ENCODE measurements at regions not wholly inside any gene's neighbourhood (a gene's known extent, or its start where the extent isn't known, plus 50 kb on each side); places are given as distances from the start of the nearest gene placed in this dataset.

DNA sequence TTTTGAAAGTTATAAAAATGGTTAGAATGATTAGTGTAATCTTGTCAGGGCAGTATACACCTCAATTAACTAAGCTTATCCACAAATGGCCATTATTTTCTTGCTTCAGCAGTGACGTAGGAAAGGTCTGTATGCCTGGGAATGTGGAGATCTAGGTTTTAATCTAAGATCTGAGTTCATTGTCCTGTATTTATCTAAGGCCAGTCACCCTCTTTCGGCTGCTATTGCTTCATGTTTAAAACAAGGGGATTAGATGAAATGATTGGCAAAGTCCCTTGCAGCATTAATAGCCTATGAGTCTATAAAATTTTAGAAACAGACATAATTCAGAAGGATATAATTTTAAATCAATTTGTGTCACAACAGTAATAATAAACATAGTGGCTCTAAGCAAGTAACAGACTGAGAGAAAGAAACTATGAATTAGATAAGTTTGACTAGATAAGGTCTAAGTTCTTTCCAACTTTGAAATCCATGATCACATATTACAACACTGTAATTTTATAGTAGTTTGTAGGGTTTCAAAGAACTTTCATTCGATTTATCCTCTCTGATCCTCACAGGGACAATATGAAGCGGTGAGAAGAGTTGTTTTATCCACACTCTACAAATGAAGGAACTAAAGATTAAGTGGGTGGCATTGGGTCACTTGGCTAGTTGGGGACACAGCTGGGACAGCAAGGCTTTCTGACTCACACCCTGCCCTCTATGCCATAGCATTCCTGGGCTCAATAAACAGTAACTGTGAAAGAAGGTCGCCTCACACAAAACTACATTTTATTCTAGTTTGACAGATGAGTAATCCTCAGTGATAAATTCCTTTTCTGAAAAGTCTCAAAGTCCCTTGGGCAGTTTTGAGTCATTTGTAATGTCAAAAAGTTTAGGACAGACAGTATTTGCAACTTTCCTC lies 60.6 kb upstream of the RDX start:
- TF ChIP-seq, protein P1, sequence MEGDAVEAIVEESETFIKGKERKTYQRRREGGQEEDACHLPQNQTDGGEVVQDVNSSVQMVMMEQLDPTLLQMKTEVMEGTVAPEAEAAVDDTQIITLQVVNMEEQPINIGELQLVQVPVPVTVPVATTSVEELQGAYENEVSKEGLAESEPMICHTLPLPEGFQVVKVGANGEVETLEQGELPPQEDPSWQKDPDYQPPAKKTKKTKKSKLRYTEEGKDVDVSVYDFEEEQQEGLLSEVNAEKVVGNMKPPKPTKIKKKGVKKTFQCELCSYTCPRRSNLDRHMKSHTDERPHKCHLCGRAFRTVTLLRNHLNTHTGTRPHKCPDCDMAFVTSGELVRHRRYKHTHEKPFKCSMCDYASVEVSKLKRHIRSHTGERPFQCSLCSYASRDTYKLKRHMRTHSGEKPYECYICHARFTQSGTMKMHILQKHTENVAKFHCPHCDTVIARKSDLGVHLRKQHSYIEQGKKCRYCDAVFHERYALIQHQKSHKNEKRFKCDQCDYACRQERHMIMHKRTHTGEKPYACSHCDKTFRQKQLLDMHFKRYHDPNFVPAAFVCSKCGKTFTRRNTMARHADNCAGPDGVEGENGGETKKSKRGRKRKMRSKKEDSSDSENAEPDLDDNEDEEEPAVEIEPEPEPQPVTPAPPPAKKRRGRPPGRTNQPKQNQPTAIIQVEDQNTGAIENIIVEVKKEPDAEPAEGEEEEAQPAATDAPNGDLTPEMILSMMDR (IDR thresholded peaks at IDR 0.05; ENCODE audit: low read depth, low read length): no peak
- no peak for TF ChIP-seq EZH2phosphoT487 (IDR thresholded peaks at IDR 0.05; ENCODE audit: low read depth)

Data from OCI-LY3 (cell line).